ENCODE measurements at regions not wholly inside any gene's neighbourhood (a gene's known extent, or its start where the extent isn't known, plus 50 kb on each side); places are given as distances from the start of the nearest gene placed in this dataset.

DNA sequence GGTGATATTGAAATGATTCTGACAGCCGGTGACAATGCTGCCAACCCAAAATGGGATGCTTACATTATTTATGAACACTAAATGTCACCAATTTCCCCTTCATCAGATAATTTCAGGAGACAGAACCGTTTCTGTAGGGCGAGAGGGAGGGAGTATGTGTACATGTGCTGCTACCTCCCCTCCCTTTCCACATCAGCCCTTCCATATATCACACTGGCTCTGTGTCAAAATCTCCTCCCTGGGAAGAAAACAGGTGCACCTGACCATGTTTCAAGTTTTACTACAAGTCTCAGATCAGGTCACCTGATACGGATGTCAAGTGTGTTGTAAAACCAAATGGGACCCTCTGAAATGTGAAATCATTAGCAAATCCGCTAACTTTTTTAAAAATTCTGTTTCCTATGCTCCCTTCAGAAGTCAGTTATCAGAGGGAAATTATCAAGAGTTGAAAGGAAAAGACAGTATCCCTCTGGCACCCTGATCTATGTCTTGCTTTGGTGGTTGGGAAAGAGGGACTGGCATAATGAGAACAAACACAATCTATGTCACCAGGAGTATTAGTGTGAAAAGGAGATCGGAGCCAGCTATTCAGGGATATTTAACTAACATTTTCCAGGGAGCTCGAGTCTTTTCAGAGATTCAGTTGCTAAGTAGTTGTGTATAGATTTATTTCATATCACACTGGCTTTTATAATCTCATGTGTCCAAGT lies 1002.3 kb upstream of the CDH8 start:
- Histone ChIP-seq H3K4me1 (ENCODE audit: control insufficient read depth, insufficient read depth, low read length) (peaks cover 5% of the 10 kb centered on the region), H3K9ac (ENCODE audit: low read length in 2 of 2) (no peak overlapping the region), H3K36me3 (ENCODE audit: control insufficient read depth in 2 of 2, insufficient read depth in 2 of 2, low read length in 2 of 2) (no peaks in the 10 kb centered on the region), H3K9me3 (ENCODE audit: control insufficient read depth in 2 of 2, low read length in 2 of 2) (no peaks in the 10 kb centered on the region), H3K4me3 (ENCODE audit: low read length in 2 of 2) (no peak overlapping the region), H3K27ac (ENCODE audit: low read length) (no peak overlapping the region), H3K27me3 (ENCODE audit: control insufficient read depth in 1 of 2, insufficient read depth in 2 of 2, low read length in 2 of 2) (no peaks in the 10 kb centered on the region)

DNA sequence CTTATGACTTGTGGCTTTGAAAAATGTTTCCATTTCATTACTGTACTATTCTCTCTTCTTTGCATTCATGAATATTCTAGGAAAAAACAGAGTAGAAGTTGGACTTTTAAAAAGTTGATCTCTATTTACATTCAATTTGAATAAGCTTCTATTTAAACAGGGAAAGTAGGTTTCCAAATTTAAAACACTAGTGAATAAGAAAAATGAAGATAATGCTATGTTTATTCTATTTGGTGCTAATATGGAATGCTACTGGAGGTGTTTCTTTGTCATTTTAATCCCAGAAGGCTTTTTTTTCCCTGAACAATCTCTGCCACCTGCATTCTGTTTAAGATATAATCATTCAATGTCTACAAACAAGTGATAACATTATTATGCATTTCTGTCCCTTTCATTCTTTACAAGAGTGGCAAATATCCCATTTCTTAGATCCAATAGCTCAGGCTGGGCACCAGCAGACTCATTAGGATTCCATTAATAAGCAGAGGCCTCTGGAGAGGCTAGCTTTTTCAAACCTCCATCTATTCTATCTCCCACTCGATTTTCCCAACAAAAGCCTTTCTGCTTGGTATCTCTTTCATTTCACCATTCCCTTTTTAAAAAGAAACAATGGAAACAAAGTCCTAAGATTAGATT lies 1001.6 kb upstream of the CDH8 start:
- H3K9me3 ChIP-seq (ENCODE audit: control insufficient read depth in 2 of 2, low read length in 2 of 2) = no peaks in the 10 kb centered on the region
- H3K36me3 ChIP-seq (ENCODE audit: control insufficient read depth in 2 of 2, insufficient read depth in 2 of 2, low read length in 2 of 2) = no peaks in the 10 kb centered on the region
- H3K9ac ChIP-seq (ENCODE audit: low read length in 2 of 2) = no peak overlapping the region
- no peak overlapping the region for H3K4me3 ChIP-seq (ENCODE audit: low read length in 2 of 2)
- peaks cover 5% of the 10 kb centered on the region for H3K4me1 ChIP-seq (ENCODE audit: control insufficient read depth, insufficient read depth, low read length)
- no peaks in the 10 kb centered on the region for H3K27me3 ChIP-seq (ENCODE audit: control insufficient read depth in 1 of 2, insufficient read depth in 2 of 2, low read length in 2 of 2)
- H3K27ac ChIP-seq (ENCODE audit: low read length) = no peak overlapping the region

DNA sequence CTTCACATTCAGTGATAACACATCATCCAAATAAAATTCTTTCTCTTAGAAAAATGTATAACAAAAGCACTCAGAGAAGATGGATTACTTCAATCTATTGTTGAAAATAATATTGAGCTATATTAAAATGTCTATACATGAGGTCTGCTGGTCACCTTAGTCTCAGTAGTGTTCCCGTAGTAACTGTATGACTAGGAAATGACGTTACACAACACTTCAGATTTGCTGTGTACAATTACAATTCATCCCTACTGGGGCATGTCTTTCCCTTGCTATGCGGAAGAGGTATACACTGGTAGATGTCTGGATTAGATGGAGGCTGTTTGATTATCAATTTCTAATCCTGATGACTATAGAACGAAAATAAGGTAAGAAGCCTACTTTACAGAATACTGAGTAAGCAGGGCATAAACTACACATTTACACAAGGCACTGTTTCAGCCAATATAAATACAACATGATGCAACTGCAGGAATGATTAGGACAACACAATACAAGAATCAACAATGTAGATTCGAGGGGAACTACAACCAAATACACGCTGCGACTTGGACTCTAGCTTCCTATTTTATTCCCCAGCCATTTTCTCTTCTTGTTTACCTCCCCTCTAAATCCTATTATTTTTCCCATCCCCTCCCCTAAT lies 982.5 kb upstream of the CDH8 start:
- no peaks in the 10 kb centered on the region for H3K36me3 ChIP-seq (ENCODE audit: control insufficient read depth in 2 of 2, insufficient read depth in 2 of 2, low read length in 2 of 2)
- H3K27ac ChIP-seq (ENCODE audit: low read length) = no peak overlapping the region
- no peaks in the 10 kb centered on the region for H3K27me3 ChIP-seq (ENCODE audit: control insufficient read depth in 1 of 2, insufficient read depth in 2 of 2, low read length in 2 of 2)
- no peak overlapping the region for H3K9ac ChIP-seq (ENCODE audit: low read length in 2 of 2)
- H3K4me3 ChIP-seq (ENCODE audit: low read length in 2 of 2) = no peak overlapping the region
- H3K4me1 ChIP-seq (ENCODE audit: control insufficient read depth, insufficient read depth, low read length) = no peaks in the 10 kb centered on the region
- no peaks in the 10 kb centered on the region for H3K9me3 ChIP-seq (ENCODE audit: control insufficient read depth in 2 of 2, low read length in 2 of 2)

DNA sequence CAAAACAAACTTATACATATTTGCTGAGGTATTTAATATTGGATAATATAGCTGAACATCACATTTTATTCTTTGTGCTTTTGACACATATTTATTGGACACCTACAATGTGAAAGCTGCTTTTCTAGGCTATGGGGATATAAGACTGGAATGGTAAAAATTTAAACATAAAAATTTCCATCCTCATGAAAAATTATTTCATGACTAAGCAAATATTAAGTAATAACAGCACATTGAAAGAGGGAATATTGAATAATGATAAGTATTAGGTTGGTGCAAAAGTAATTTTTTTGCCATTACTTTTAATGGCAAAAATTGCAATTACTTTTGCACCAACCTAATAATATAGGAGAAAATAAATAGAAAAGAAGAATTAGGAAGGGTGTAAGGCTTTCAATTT lies 972.5 kb upstream of the CDH8 start:
- Histone ChIP-seq H3K9ac (ENCODE audit: low read length in 2 of 2) (no peak overlapping the region), H3K4me1 (ENCODE audit: control insufficient read depth, insufficient read depth, low read length) (no peaks in the 10 kb centered on the region), H3K9me3 (ENCODE audit: control insufficient read depth in 2 of 2, low read length in 2 of 2) (no peaks in the 10 kb centered on the region), H3K27ac (ENCODE audit: low read length) (no peak overlapping the region), H3K27me3 (ENCODE audit: control insufficient read depth in 1 of 2, insufficient read depth in 2 of 2, low read length in 2 of 2) (no peaks in the 10 kb centered on the region), H3K36me3 (ENCODE audit: control insufficient read depth in 2 of 2, insufficient read depth in 2 of 2, low read length in 2 of 2) (no peaks in the 10 kb centered on the region), H3K4me3 (ENCODE audit: low read length in 2 of 2) (no peak overlapping the region)

- Histone ChIP-seq H3K36me3 (ENCODE audit: control insufficient read depth in 2 of 2, insufficient read depth in 2 of 2, low read length in 2 of 2) (no peaks in the 10 kb centered on the region), H3K4me1 (ENCODE audit: control insufficient read depth, insufficient read depth, low read length) (no peaks in the 10 kb centered on the region), H3K4me3 (ENCODE audit: low read length in 2 of 2) (no peak overlapping the region), H3K27ac (ENCODE audit: low read length) (no peak overlapping the region), H3K27me3 (ENCODE audit: control insufficient read depth in 1 of 2, insufficient read depth in 2 of 2, low read length in 2 of 2) (no peaks in the 10 kb centered on the region), H3K9me3 (ENCODE audit: control insufficient read depth in 2 of 2, low read length in 2 of 2) (no peaks in the 10 kb centered on the region), H3K9ac (ENCODE audit: low read length in 2 of 2) (no peak overlapping the region)
These were observed 969.1 kb upstream of the CDH8 start for GRCh38 chr16:63005356-63005755.

DNA sequence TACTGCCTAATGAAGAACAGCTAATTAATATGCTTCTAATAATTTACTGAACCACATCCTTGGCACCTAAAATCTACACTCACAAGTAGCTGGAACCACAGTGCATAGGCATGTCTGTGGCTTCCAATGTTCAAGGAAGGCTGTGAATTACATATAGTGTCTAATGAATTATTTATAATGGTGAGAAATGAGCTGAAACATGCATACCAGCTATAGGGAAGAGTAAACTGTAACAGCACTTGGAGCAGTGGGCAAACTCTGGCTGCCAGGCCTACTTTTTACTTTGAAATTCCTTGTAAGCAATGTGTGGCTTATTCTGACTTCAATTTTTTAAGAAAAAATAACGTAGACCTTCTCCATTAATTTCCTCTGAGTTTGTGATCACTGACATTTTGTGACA lies 953.2 kb upstream of the CDH8 start:
- Histone ChIP-seq H3K36me3 (ENCODE audit: control insufficient read depth in 2 of 2, insufficient read depth in 2 of 2, low read length in 2 of 2) (no peaks in the 10 kb centered on the region), H3K4me3 (ENCODE audit: low read length in 2 of 2) (no peak overlapping the region), H3K27ac (ENCODE audit: low read length) (no peak overlapping the region), H3K4me1 (ENCODE audit: control insufficient read depth, insufficient read depth, low read length) (no peaks in the 10 kb centered on the region), H3K9me3 (ENCODE audit: control insufficient read depth in 2 of 2, low read length in 2 of 2) (no peaks in the 10 kb centered on the region), H3K9ac (ENCODE audit: low read length in 2 of 2) (no peak overlapping the region), H3K27me3 (ENCODE audit: control insufficient read depth in 1 of 2, insufficient read depth in 2 of 2, low read length in 2 of 2) (no peaks in the 10 kb centered on the region)

GRCh38 chr16:62985722-62986121 lies 949.5 kb upstream of the CDH8 start:
- no peak overlapping the region for H3K27ac ChIP-seq (ENCODE audit: low read length)
- no peaks in the 10 kb centered on the region for H3K27me3 ChIP-seq (ENCODE audit: control insufficient read depth in 1 of 2, insufficient read depth in 2 of 2, low read length in 2 of 2)

DNA sequence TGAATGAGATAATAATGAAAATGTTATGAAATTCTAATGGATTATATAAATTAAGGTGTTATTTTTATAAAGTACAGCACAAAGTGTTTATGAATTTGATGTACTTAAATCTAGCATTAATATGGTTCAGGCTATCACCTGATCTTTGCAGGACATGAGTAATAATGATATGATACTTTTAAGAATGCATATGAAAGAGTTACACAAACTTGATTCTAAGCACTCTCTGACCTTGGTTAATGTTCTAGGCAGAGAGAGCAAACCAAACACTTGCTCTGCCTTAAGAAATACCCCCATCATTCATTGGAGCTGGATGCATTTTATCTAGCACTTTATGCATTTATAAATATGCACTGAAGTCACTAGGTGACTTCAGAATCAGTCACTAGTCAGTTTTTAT lies 942.2 kb upstream of the CDH8 start:
- Histone ChIP-seq H3K27me3 (ENCODE audit: control insufficient read depth in 1 of 2, insufficient read depth in 2 of 2, low read length in 2 of 2) (no peaks in the 10 kb centered on the region), H3K4me3 (ENCODE audit: low read length in 2 of 2) (no peak overlapping the region)

More at GRCh38 chr16:62985722-62986121, 949.5 kb upstream of the CDH8 start:
- no peak overlapping the region for H3K9ac ChIP-seq (ENCODE audit: low read length in 2 of 2)
- H3K9me3 ChIP-seq (ENCODE audit: control insufficient read depth in 2 of 2, low read length in 2 of 2) = no peaks in the 10 kb centered on the region
- H3K4me3 ChIP-seq (ENCODE audit: low read length in 2 of 2) = no peak overlapping the region
- no peaks in the 10 kb centered on the region for H3K36me3 ChIP-seq (ENCODE audit: control insufficient read depth in 2 of 2, insufficient read depth in 2 of 2, low read length in 2 of 2)
- H3K4me1 ChIP-seq (ENCODE audit: control insufficient read depth, insufficient read depth, low read length) = no peaks in the 10 kb centered on the region

GRCh38 chr16:62977876-62978275 lies 941.6 kb upstream of the CDH8 start:
- Histone ChIP-seq H3K9ac (ENCODE audit: low read length in 2 of 2) (no peak overlapping the region), H3K27me3 (ENCODE audit: control insufficient read depth in 1 of 2, insufficient read depth in 2 of 2, low read length in 2 of 2) (no peaks in the 10 kb centered on the region), H3K36me3 (ENCODE audit: control insufficient read depth in 2 of 2, insufficient read depth in 2 of 2, low read length in 2 of 2) (no peaks in the 10 kb centered on the region), H3K4me1 (ENCODE audit: control insufficient read depth, insufficient read depth, low read length) (no peaks in the 10 kb centered on the region), H3K4me3 (ENCODE audit: low read length in 2 of 2) (no peak overlapping the region), H3K27ac (ENCODE audit: low read length) (no peak overlapping the region), H3K9me3 (ENCODE audit: control insufficient read depth in 2 of 2, low read length in 2 of 2) (no peaks in the 10 kb centered on the region)

More for the DNA sequence above, 942.2 kb upstream of the CDH8 start:
- H3K9me3 ChIP-seq (ENCODE audit: control insufficient read depth in 2 of 2, low read length in 2 of 2) = no peaks in the 10 kb centered on the region
- no peaks in the 10 kb centered on the region for H3K4me1 ChIP-seq (ENCODE audit: control insufficient read depth, insufficient read depth, low read length)
- no peaks in the 10 kb centered on the region for H3K36me3 ChIP-seq (ENCODE audit: control insufficient read depth in 2 of 2, insufficient read depth in 2 of 2, low read length in 2 of 2)
- no peak overlapping the region for H3K27ac ChIP-seq (ENCODE audit: low read length)
- no peak overlapping the region for H3K9ac ChIP-seq (ENCODE audit: low read length in 2 of 2)

GRCh38 chr16:62974424-62974823 lies 938.2 kb upstream of the CDH8 start:
- H3K9ac ChIP-seq (ENCODE audit: low read length in 2 of 2) = no peak overlapping the region
- H3K4me3 ChIP-seq (ENCODE audit: low read length in 2 of 2) = no peak overlapping the region
- no peaks in the 10 kb centered on the region for H3K36me3 ChIP-seq (ENCODE audit: control insufficient read depth in 2 of 2, insufficient read depth in 2 of 2, low read length in 2 of 2)
- H3K4me1 ChIP-seq (ENCODE audit: control insufficient read depth, insufficient read depth, low read length) = no peaks in the 10 kb centered on the region
- no peak overlapping the region for H3K27ac ChIP-seq (ENCODE audit: low read length)
- no peaks in the 10 kb centered on the region for H3K27me3 ChIP-seq (ENCODE audit: control insufficient read depth in 1 of 2, insufficient read depth in 2 of 2, low read length in 2 of 2)
- H3K9me3 ChIP-seq (ENCODE audit: control insufficient read depth in 2 of 2, low read length in 2 of 2) = no peaks in the 10 kb centered on the region

- no peaks in the 10 kb centered on the region for H3K36me3 ChIP-seq (ENCODE audit: control insufficient read depth in 2 of 2, insufficient read depth in 2 of 2, low read length in 2 of 2)
- H3K9me3 ChIP-seq (ENCODE audit: control insufficient read depth in 2 of 2, low read length in 2 of 2) = no peaks in the 10 kb centered on the region
- no peak overlapping the region for H3K9ac ChIP-seq (ENCODE audit: low read length in 2 of 2)
- H3K27ac ChIP-seq (ENCODE audit: low read length) = no peak overlapping the region
- no peak overlapping the region for H3K4me3 ChIP-seq (ENCODE audit: low read length in 2 of 2)
- H3K27me3 ChIP-seq (ENCODE audit: control insufficient read depth in 1 of 2, insufficient read depth in 2 of 2, low read length in 2 of 2) = no peaks in the 10 kb centered on the region
- no peaks in the 10 kb centered on the region for H3K4me1 ChIP-seq (ENCODE audit: control insufficient read depth, insufficient read depth, low read length)
These were observed 934.6 kb upstream of the CDH8 start for GRCh38 chr16:62970851-62971250.

All from stomach smooth muscle (tissue), 2 donors.